ENCODE measurements at regions not wholly inside any gene's neighbourhood (a gene's known extent, or its start where the extent isn't known, plus 50 kb on each side); places are given as distances from the start of the nearest gene placed in this dataset.
A peak's percentile ranks its signal among the peaks of the same experiment; 100 is the strongest.
"Not testable (repeated sequence)": the region's sequence is repeated elsewhere in the genome, so short reads cannot be mapped to it uniquely, and the experiment has no call there.

DNA sequence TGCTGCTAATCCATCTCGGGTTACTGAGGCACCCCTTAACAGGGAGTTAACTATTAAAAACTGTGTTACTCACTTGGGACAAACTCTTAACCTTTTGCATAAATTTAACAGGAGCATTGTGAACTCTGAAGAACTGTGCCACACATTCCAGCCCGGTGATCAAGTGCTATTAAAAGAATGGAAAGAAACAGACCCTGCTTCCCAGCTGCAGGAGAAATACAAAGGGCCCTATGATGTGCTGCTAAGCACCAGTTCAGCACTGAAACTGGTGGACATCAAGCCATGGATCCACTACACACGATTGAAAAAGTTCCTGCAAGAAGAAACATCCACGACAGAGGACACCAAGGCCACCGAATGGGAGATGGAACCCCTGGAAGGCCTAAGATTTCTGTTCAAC is 114.7 kb upstream of the PLCL2 start:
- no peak for DNase-seq

DNA sequence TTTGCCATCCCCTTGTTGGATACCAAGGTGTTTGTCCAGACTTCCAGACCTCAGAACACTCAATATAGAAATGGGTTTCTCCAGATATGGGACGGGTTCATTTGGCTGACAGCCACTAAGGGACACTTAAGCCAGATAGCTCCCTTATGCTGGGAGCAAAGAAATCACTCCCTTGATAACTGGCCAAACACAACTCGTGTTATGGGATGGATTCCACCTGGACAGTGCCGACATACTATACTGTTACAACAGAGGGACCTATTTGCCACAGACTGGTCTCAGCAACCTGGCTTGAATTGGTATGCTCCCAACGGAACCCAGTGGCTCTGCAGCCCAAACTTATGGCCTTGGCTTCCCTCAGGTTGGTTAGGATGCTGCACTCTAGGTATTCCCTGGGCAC is 114.0 kb upstream of the PLCL2 start:
- no peak for DNase-seq

- not testable (repeated sequence) for DNase-seq
Measured at GRCh38 chr3:16773594-16773993, 111.2 kb upstream of the PLCL2 start.

DNA sequence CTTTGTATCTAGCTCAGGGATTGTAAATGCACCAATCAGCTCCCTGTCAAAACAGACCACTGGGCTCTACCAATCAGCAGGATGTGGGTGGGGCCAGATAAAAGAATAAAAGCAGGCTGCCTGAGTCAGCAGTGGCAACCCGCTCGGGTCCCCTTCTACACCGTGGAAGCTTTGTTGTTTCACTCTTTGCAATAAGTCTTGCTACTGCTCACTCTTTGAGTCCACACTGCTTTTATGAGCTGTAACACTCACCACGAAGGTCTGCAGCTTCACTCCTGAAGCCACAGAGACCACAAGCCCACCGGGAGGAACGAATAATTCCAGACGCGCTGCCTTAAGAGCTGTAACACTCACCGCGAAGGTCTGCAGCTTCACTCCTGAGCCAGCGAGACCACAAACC is 110.2 kb upstream of the PLCL2 start:
- not testable (repeated sequence) for DNase-seq

DNA sequence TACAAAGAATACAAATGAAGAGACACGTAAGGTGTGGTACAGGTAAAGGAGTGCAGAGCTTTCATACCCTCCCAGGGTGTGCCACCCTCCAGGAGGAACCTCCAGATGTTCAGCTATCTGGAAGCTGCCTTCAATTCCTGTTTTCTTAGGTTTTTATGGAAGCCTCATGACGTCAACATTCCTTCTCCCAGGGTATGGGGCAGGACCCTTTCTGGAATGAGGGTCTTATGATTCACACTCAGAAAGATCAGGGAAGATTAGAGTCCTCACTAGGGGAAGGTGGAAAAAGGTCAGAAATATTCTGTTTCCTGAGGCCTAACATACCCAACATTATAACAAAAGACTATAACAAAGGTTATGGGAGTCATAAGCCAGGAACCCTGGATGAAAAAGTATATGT is 99.8 kb upstream of the PLCL2 start:
- no peak for DNase-seq

DNA sequence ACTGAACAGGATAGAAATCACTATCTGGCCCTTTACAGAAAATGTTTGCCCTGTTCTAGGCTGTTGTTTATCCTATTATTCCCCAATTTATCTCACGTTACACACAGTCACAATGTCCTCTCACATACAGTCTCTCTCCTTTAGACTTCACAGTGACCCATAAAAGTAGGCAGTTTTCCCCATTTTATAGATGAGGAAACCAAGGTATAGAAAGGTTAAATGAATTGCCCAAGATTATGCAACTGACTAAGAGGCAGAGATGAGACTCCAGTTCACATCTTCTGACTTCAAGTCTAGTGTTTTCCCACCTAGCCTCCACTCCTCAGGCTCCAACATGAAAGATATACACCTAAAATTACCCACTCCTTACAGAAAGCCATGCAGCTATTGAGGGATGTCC is 99.3 kb upstream of the PLCL2 start:
- DNase-seq: no peak

DNA sequence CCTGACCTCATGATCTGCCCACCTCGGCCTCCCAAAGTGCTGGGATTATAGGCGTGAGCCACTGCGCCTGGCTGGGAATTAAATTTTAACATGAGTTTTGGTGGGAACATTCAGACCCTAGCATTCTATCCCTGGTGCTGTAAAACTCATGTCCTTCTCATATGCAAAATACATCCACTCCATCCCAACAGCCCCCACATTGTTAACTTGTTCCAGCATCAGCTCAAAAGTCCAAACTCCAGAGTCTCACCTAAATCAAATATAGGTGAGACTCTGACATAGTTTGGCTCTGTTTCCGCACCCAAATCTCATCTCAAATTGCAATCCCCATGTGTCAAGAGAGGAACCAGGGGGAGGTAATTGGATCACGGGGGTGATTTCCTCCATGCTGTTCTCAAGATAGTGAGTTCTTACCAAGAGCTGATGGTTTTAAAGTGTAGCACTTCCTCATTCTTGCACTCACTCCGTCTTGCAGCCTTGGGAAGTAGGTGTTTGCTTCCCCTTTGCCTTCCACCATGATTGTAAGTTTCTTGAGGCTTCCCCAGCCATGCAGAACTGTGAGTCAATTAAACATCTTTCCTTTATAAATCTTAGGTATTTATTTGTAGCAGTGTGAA is 96.2 kb upstream of the PLCL2 start:
- peak; percentile 78 for DNase-seq

- DNase-seq: no peak
Measured at GRCh38 chr3:16789344-16790120, 95.2 kb upstream of the PLCL2 start.

DNA sequence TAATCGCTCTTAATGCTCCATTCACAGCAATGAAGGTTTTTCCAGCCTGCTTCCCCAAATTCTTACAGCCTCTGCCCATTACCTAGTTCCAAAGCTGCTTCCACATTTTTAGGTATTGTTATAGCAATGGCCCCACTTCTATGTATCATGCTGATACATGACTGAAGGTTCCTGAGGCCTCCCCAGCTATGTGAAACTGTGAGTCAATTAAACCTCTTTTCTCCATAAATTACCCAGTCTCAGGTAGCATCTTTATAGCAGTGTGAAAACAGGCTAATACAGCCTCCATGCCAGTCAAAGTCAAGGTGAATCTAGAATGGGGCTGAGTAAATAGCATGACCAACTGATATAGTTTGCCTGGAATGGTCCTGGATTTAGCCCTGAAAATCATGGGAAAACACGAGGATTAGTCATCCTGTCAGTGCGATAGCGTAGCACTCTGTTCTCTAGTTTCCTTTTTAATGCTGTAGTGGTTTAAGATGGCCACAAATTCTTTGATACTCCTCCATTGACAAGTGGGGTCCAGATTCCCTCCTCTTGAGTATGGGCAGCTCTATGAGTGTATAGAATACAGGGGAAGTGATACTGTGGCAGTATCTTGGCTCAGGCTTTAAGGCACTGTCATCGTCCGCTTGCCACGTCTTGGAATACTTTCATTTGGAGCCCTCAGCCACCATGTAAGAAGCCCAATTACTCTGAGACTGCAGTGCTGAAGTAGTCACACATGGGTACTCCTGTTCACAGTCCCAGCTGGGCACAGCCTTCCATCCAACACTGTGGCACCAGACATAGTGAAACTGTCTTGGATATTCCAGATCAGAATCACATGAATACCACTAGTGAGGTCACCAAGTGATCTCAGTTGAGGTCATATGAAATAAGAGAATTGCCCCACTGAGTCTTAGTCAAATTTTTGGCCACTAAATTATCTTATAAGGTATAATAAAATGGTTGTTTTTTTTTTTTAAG is 94.0 kb upstream of the PLCL2 start:
- DNase-seq: peak; percentile 83

DNA sequence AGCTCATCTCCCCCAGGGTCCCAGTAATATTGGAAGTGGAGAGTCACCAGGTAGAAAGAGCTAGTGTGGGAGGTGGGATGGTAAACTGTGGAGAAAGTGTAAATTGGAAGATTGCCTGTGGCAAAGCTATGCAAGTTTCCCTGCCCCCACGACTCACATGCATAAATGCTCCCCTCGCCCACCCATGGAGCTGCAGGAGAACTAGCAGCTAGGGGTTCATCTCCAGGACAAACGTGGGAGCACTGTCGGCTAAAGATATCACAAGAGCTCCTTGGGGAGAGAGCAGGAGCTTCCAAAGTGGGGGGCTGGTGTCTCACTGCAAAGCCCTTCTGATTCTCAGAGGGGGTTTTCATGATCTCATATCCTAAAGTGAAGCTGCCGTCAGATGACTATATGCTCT is 91.4 kb upstream of the PLCL2 start:
- no peak for DNase-seq

DNA sequence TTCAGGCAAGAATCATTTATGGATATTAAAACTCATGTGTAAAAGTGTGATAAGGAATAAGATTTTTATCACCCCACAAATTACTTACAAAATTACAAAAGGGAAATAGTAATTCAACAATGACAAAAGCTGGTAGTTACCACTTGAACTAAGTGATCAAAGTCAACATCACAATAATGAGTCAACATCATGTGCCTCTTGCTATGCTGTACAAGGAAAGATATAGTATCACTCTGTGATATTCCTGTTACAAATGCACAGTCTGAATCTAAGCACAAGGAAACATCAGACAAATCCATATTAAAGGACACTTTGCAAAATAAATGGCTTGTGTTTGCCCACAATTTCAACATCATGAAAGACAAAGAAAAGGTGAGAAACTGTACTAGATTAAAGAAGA is 90.5 kb upstream of the PLCL2 start:
- peak; percentile 80 for DNase-seq

GRCh38 chr3:16795581-16795980 is 89.2 kb upstream of the PLCL2 start:
- DNase-seq: peak; percentile 47

DNA sequence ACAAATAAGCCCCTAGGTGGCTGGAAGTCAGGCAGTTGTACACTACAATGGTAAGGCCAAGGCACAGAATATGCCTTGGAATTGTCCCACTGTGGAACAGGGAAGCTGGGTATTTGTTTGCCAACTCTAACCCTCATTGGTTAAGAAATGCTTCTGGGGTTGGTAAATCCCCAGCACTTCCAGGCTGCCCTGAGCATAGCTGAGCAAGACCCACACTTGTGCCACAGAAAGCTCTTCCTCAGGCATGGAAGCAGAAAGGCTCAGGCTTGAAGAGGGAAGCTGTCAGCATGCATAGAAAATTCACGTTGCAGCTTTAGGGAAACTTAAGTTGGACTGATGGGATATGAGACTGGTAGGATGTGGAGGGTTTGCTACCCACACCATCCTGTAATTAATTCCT is 86.9 kb upstream of the PLCL2 start:
- peak; percentile 22 for DNase-seq

- DNase-seq: no peak
Measured at GRCh38 chr3:16798738-16799137, 86.0 kb upstream of the PLCL2 start.

DNA sequence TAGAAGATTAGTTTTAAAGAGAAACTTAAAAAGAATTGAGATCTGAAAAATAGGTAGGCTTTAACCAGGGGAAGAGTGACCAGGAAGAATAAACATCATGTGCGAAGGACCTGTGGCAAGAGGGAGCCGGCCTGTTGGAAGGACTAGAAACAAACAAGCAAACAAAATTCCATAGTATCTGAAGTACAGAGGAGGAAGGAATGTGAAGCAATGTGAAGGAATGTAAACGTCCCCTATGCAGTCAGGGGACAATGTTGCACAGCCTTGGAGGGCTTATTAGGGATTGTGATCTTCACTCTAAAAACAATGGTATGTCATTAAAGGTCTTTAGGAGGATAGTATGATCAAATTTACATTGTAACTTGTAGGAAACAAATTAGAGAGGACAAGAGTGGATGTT is 84.4 kb upstream of the PLCL2 start:
- no peak for DNase-seq

- peak; percentile 96 for DNase-seq
Measured at GRCh38 chr3:16801223-16801622, 83.5 kb upstream of the PLCL2 start.

DNA sequence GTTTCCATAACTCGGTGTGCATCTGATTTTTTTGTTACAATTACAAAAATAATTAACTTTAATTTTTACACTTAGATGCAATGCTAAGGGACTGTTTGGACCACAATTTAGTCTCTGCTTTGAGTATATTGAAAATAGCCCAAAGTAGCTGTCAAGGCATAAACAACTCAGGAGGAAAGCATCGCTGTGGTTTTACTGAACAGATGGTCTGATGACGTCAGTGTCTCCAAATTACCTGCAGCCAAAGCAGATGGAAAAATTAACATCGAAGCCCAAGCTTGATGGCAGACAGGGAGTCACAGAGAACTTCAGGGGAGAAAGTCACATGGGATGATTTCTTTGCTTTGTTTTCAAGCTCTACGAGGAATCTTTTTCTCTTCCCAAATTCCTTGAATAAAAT is 83.1 kb upstream of the PLCL2 start:
- DNase-seq: no peak

- peak; percentile 77 for DNase-seq
Measured at GRCh38 chr3:16802389-16802788, 82.4 kb upstream of the PLCL2 start.

- no peak for DNase-seq
Measured at GRCh38 chr3:16803019-16803418, 81.7 kb upstream of the PLCL2 start.

DNA sequence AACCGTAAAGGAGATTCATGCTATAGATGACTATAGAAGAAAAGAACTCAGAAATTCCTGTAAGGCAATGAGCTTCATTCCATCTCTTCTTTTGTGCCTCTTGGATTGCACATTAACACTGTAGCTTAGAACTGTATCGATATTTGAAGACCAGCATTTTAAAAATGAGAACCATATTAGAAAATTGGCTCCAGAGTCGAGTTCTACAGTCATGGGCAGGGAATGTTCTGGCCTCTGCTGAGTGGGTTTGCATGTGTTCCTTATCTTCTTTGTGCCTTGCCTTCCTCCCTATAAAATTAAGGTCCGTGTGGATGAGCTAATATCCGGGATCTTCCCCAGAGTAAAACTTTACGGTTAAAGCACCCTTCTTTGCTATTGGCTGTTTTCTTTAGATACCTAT is 77.4 kb upstream of the PLCL2 start:
- DNase-seq: no peak

DNA sequence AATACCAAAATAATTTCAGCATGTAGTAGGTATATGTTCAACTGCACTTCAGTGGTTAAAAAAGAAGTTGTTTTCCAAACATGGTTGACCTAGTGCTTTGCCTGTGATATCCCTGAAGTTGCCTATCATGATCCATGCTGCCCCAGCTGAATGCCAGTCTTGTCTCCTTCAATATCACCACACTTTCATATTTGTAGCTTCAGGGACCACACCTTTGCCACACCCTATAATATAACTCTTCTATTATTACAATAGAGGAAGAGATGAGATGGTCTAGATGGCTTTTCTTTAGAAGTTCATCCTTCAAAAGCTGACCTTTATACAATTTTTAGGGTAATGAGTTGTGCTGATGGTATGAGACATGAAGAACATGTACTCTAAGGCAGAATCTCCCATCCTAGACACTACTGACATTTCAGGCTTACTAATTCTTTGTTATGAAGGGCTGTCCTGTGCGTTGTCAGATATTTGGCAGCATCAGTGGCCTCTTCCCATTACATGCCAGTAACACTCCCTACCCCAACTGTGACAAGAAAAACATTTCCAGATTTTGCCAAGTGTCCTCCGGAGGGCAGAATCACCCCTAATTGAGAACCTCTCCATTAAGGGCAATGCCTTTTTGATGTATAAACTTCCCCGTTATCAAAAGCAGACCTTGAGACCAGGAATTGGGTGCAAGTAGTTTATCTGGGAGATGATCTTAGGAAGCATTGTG is 76.2 kb upstream of the PLCL2 start:
- DNase-seq: no peak

DNA sequence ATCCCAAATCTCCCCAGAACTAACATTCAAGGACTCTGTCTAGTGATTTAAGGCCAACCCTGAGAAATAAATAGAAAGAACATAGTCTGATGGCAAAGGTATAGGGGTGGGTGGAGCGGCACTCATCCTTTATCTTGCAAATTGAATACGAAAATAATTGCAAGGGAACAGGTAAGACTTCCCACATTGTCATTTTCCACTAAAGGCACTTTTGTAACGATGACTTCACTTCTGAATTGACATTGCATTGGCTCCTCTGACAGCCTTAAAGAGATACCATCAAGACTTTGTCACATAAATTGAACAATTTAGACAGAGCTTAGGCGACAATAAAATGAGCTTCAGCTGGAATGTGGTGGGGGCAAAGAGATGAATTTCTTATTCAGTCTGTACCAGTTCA is 75.3 kb upstream of the PLCL2 start:
- DNase-seq: no peak

- no peak for DNase-seq
Measured at GRCh38 chr3:16809993-16810392, 74.8 kb upstream of the PLCL2 start.

All from inflammatory macrophage treated with lipopolysaccharide for 4 hours (primary cell).